DOHH2 (cell line): ENCODE measurements at regions not wholly inside any gene's neighbourhood (a gene's known extent, or its start where the extent isn't known, plus 50 kb on each side); places are given as distances from the start of the nearest gene placed in this dataset.

ENCODE experiments used
- EZH2phosphoT487 ChIP-seq: fragments of 200-600 bp; sonication (generic); IDR thresholded peaks from 2 replicates; pipeline ENCODE4 v1.6.1; 2017; ENCODE audit warnings: borderline replicate concordance, mild to moderate bottlenecking, antibody characterized with exemption, low read length, moderate library complexity, mixed read lengths
- TF ChIP-seq, protein P1 (sequence below): fragments of 200-600 bp; sonication (generic); IDR thresholded peaks from one replicate; pipeline ENCODE4 v1.5.1; 2014; ENCODE audit warnings: antibody characterized with exemption, mild to moderate bottlenecking, low read depth, low read length; ENCODE audit not compliant: poor library complexity, severe bottlenecking

GRCh38 chr13:50280441-50280937 lies 265.2 kb downstream of the KCNRG start:
- TF ChIP-seq, protein P1, sequence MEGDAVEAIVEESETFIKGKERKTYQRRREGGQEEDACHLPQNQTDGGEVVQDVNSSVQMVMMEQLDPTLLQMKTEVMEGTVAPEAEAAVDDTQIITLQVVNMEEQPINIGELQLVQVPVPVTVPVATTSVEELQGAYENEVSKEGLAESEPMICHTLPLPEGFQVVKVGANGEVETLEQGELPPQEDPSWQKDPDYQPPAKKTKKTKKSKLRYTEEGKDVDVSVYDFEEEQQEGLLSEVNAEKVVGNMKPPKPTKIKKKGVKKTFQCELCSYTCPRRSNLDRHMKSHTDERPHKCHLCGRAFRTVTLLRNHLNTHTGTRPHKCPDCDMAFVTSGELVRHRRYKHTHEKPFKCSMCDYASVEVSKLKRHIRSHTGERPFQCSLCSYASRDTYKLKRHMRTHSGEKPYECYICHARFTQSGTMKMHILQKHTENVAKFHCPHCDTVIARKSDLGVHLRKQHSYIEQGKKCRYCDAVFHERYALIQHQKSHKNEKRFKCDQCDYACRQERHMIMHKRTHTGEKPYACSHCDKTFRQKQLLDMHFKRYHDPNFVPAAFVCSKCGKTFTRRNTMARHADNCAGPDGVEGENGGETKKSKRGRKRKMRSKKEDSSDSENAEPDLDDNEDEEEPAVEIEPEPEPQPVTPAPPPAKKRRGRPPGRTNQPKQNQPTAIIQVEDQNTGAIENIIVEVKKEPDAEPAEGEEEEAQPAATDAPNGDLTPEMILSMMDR: no peak
- TF ChIP-seq EZH2phosphoT487: no peak
